Activated CD4-positive, alpha-beta T cell treated with anti-CD3 and anti-CD28 coated beads for 4 hours (primary cell): ENCODE measurements at regions not wholly inside any gene's neighbourhood (a gene's known extent, or its start where the extent isn't known, plus 50 kb on each side); places are given as distances from the start of the nearest gene placed in this dataset.

Experiments used
- DNase-seq, 2 donors: peaks; one replicate each; pipeline ENCODE4 v3.0.0-alpha.2; 2020

- DNase-seq: no peak
These were observed 301.3 kb downstream of the FBXW7 start for GRCh38 chr4:152234571-152234970.

- DNase-seq: no peak
These were observed 303.6 kb downstream of the FBXW7 start for GRCh38 chr4:152232271-152232670.

- no peak for DNase-seq
These were observed 306.1 kb downstream of the FBXW7 start for GRCh38 chr4:152229782-152230289.

- no peak for DNase-seq
These were observed 310.2 kb downstream of the FBXW7 start for GRCh38 chr4:152225680-152226079.

GRCh38 chr4:152224721-152225420, 311.0 kb downstream of the FBXW7 start:
- no peak for DNase-seq

GRCh38 chr4:152224223-152224622, 311.7 kb downstream of the FBXW7 start:
- no peak for DNase-seq

- no peak for DNase-seq
These were observed 312.3 kb downstream of the FBXW7 start for GRCh38 chr4:152223600-152223999.

- DNase-seq: no peak
These were observed 313.9 kb downstream of the FBXW7 start for GRCh38 chr4:152221816-152222516.

GRCh38 chr4:152220201-152220666, 315.7 kb downstream of the FBXW7 start:
- DNase-seq: no peak

- no peak for DNase-seq
These were observed 317.3 kb downstream of the FBXW7 start for GRCh38 chr4:152218576-152218975.

- no peak for DNase-seq
These were observed 318.0 kb downstream of the FBXW7 start for GRCh38 chr4:152217896-152218295.

GRCh38 chr4:152211936-152212653, 323.8 kb downstream of the FBXW7 start:
- DNase-seq: no peak

GRCh38 chr4:152209772-152210493, 326.0 kb downstream of the FBXW7 start:
- no peak for DNase-seq

- DNase-seq: no peak
These were observed 328.5 kb downstream of the FBXW7 start for GRCh38 chr4:152207378-152207720.

GRCh38 chr4:152206646-152207377, 329.1 kb downstream of the FBXW7 start:
- no peak for DNase-seq

GRCh38 chr4:152206185-152206584, 329.7 kb downstream of the FBXW7 start:
- DNase-seq: no peak

- DNase-seq: no peak
These were observed 333.5 kb downstream of the FBXW7 start for GRCh38 chr4:152202415-152202814.

- DNase-seq: no peak
These were observed 335.2 kb downstream of the FBXW7 start for GRCh38 chr4:152200511-152201333.

- DNase-seq: no peak
These were observed 338.7 kb downstream of the FBXW7 start for GRCh38 chr4:152197211-152197610.

GRCh38 chr4:152195888-152196287, 340.0 kb downstream of the FBXW7 start:
- DNase-seq: no peak

GRCh38 chr4:152193059-152193458, 342.8 kb downstream of the FBXW7 start:
- no peak for DNase-seq
